GM06990 (cell line): ENCODE measurements at regions not wholly inside any gene's neighbourhood (a gene's known extent, or its start where the extent isn't known, plus 50 kb on each side); places are given as distances from the start of the nearest gene placed in this dataset.

ENCODE experiments used
- DNase-seq: peaks from one replicate; pipeline ENCODE4 v3.0.0-alpha.2; 2011; ENCODE audit not compliant: insufficient read length; ENCODE audit errors: extremely low read depth
- H3K27me3 ChIP-seq: replicated peaks from 2 replicates; pipeline ENCODE4 v1.6.0; 2011; ENCODE audit warnings: low read length; ENCODE audit not compliant: control insufficient read depth, insufficient read depth
- H3K36me3 ChIP-seq: 2 replicates; pipeline ENCODE4 v1.5.1; 2011; ENCODE audit warnings: low read length; ENCODE audit not compliant: control insufficient read depth, insufficient read depth
- H3K4me3 ChIP-seq: replicated peaks from 2 replicates; pipeline ENCODE4 v1.5.1; 2011; ENCODE audit warnings: low read depth, mild to moderate bottlenecking, control low read depth, low read length
- CTCF ChIP-seq: IDR thresholded peaks from 2 replicates; pipeline ENCODE4 v1.5.1; 2011; ENCODE audit warnings: low read length, control low read depth, mild to moderate bottlenecking, inconsistent platforms; ENCODE audit not compliant: insufficient read depth, poor library complexity, severe bottlenecking

- DNase-seq: no peak
- no peak for TF ChIP-seq CTCF
- H3K27me3 ChIP-seq: no peaks in the 10 kb centered on the region
Measured at GRCh38 chr2:42846026-42846425, 53.6 kb upstream of the HAAO start.

GRCh38 chr2:42844901-42845821 is 52.8 kb upstream of the HAAO start:
- H3K27me3 ChIP-seq: no peaks in the 10 kb centered on the region; the same call in 1 of the 2 replicates
- TF ChIP-seq CTCF: no peak
- H3K36me3 ChIP-seq: no peaks in the 10 kb centered on the region
- H3K4me3 ChIP-seq: no peak overlapping the region
- DNase-seq: no peak

More at GRCh38 chr2:42846026-42846425, 53.6 kb upstream of the HAAO start:
- Histone ChIP-seq H3K36me3 (no peaks in the 10 kb centered on the region), H3K4me3 (no peak overlapping the region)

- no peak overlapping the region for H3K4me3 ChIP-seq
- H3K36me3 ChIP-seq: no peaks in the 10 kb centered on the region
- no peak for TF ChIP-seq CTCF
- H3K27me3 ChIP-seq: no peaks in the 10 kb centered on the region; the same call in 1 of the 2 replicates
- no peak for DNase-seq
Measured at GRCh38 chr2:42844366-42844765, 52.0 kb upstream of the HAAO start.

- no peaks in the 10 kb centered on the region for H3K36me3 ChIP-seq
- no peak overlapping the region for H3K4me3 ChIP-seq
- no peaks in the 10 kb centered on the region; the same call in 1 of the 2 replicates for H3K27me3 ChIP-seq
- no peak for TF ChIP-seq CTCF
- DNase-seq: no peak
Measured at GRCh38 chr2:42843611-42844010, 51.2 kb upstream of the HAAO start.

- no peaks in the 10 kb centered on the region; the same call in 1 of the 2 replicates for H3K27me3 ChIP-seq
- no peak for TF ChIP-seq CTCF
- H3K36me3 ChIP-seq: no peaks in the 10 kb centered on the region
- no peak for DNase-seq
- no peak overlapping the region for H3K4me3 ChIP-seq
Measured at GRCh38 chr2:42843131-42843530, 50.7 kb upstream of the HAAO start.
